Ovary (tissue), 7 donors: ENCODE measurements at regions not wholly inside any gene's neighbourhood (a gene's known extent, or its start where the extent isn't known, plus 50 kb on each side); places are given as distances from the start of the nearest gene placed in this dataset.
"Not testable (repeated sequence)": the region's sequence is repeated elsewhere in the genome, so short reads cannot be mapped to it uniquely, and the experiment has no call there.

ENCODE experiments used
- DNase-seq, 5 donors: peaks; one replicate each; pipeline ENCODE4 v3.0.0-alpha.2; 2019 to 2020
- H3K27ac ChIP-seq, 2 donors: fragments of 200-600 bp; one replicate each; pipeline versions ENCODE4 v1.5.1 to v1.8.0; 2019 to 2022
- H3K27me3 ChIP-seq: fragments of 200-600 bp; one replicate; pipeline ENCODE4 v1.8.0; 2022
- H3K36me3 ChIP-seq: fragments of 200-600 bp; sonication (generic); one replicate; pipeline ENCODE4 v1.5.1; 2019
- H3K4me1 ChIP-seq: one replicate; pipeline ENCODE4 v1.8.1; 2013; ENCODE audit warnings: mild to moderate bottlenecking, moderate library complexity; ENCODE audit not compliant: insufficient read depth
- H3K4me3 ChIP-seq: fragments of 200-600 bp; sonication (generic); one replicate; pipeline ENCODE4 v1.5.1; 2017
- H3K9me3 ChIP-seq, 2 donors: fragments of 200-600 bp in 1 of 2; sonication (generic) in 1 of 2; one replicate each; pipeline versions ENCODE4 v1.5.1 to v1.8.1; 2013 to 2019; ENCODE audit warnings: mild to moderate bottlenecking in 1 of 2, moderate library complexity in 1 of 2
- EP300 ChIP-seq: sonication (generic); formaldehyde crosslinking; IDR thresholded peaks from one replicate; pipeline ENCODE4 v1.6.1; 2017; ENCODE audit warnings: antibody characterized with exemption
- POLR2A ChIP-seq: fragments of 450-650 bp; IDR thresholded peaks from one replicate; pipeline ENCODE4 v1.6.1; 2017; ENCODE audit warnings: antibody characterized with exemption, mild to moderate bottlenecking, moderate library complexity
- WGBS, 3 donors: extraction: QIAGEN DNeasy Blood & Tissue Kit in 1 of 3; methylation state at CpG; one replicate each; pipeline versions ENCODE4 v1.1.5 to v1.1.7; 2013 to 2017; 5-methylcytosine and 5-hydroxymethylcytosine counted together
- intact Hi-C, 4 donors: fragments of 100-400 bp; cut with DNase I; formaldehyde crosslinking; loops; one replicate each; pipeline versions ENCODE4 v1.11.0 to v1.15.1; 2022 to 2023
- TF ChIP-seq, protein P1 (sequence below), 3 donors: fragments of 450-650 bp in 2 of 3; fragments of 200-600 bp in 1 of 3; IDR thresholded peaks; one replicate each; pipeline versions ENCODE4 v1.5.1 to v1.8.0; 2016 to 2022; ENCODE audit warnings: antibody characterized with exemption in 3 of 3, mild to moderate bottlenecking in 1 of 3
- donor health status: DM: no; HTN: no; CAD: no; lungs with moderate emphysema.
- donor health status: DM: no; HTN: no; CAD: no.
- donor health status: Bipolar disorder and iron deficiency.
- donor health status: DM: no; HTN: no; CAD: no.
- donor health status: DM: yes; HTN: yes; CAD: no.

DNA sequence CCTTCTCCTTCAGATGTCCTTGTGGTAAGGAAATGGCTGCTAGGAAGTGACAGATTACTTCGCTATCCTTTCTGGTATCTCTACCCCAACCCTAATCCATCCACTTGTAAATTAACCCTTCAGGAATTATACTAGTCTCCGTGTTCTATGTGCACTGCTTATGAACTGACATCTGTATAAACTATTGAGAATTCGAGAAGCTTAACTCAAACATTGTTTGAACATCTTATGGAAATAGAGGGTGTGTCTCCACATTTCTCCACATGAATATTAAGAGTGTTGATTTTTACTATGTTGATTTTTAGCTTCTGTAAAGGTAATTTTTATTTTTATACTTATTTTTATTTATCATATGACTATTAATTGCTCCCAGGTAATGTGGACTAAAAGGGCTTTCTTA lies 457.6 kb upstream of the ZNF337 start:
- no peak for TF ChIP-seq EP300
- TF ChIP-seq, protein P1, sequence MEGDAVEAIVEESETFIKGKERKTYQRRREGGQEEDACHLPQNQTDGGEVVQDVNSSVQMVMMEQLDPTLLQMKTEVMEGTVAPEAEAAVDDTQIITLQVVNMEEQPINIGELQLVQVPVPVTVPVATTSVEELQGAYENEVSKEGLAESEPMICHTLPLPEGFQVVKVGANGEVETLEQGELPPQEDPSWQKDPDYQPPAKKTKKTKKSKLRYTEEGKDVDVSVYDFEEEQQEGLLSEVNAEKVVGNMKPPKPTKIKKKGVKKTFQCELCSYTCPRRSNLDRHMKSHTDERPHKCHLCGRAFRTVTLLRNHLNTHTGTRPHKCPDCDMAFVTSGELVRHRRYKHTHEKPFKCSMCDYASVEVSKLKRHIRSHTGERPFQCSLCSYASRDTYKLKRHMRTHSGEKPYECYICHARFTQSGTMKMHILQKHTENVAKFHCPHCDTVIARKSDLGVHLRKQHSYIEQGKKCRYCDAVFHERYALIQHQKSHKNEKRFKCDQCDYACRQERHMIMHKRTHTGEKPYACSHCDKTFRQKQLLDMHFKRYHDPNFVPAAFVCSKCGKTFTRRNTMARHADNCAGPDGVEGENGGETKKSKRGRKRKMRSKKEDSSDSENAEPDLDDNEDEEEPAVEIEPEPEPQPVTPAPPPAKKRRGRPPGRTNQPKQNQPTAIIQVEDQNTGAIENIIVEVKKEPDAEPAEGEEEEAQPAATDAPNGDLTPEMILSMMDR (IDR thresholded peaks at IDR 0.05) = no peak
- TF ChIP-seq POLR2A = no peak
- H3K4me3 ChIP-seq = no peak overlapping the region
- H3K9me3 ChIP-seq = no peaks in the 10 kb centered on the region
- no peaks in the 10 kb centered on the region for H3K36me3 ChIP-seq
- H3K27me3 ChIP-seq = no peaks in the 10 kb centered on the region
- 72 to 86% (median 74%) methylated on average over 3 of the region's 3 CpGs for WGBS, 3 donors
- H3K4me1 ChIP-seq = no peaks in the 10 kb centered on the region
- DNase-seq = no peak
- intact Hi-C loops = no loop called here
- H3K27ac ChIP-seq = no peak overlapping the region

DNA sequence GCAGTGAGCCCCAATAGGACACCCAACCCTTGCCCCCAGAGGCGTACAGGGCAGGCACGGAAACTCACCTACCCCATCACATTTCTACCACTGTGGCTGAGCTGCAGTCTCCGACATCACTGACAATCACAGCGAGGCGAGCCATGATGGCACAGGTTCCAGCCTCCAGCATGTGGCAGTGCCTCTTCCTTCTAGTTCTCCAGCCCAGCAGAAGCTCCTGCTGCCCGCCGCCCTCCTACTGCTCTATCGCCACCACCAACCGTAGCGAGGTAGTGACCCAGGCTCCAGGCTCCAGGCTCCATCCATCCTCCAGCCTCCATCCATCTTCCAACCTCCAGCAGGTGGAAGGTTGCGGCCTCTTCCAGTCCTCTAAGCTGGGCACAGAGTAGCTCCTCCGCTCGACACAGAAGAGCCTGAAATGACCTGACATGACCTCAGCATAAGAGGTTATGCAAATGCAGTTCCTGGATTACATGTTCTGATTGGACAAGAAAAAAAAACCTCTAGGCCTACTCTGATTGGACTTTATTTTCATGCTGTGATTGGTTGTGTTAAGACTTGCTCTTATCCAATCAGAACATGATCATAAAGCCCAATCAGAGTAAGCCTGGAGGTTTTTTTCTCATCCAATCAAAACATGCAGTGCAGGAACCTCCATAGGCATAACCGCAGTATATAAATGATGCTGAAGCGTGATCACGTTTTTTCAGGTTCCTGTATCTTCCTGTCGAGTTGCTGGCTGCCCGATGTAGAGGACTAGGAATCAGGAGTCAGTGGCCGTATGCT lies 438.9 kb upstream of the ZNF337 start:
- intact Hi-C loops = no loop called here
- H3K27me3 ChIP-seq = no peaks in the 10 kb centered on the region
- H3K9me3 ChIP-seq = peaks cover 0 to 3% of the 10 kb centered on the region in 2 donors
- WGBS, 3 donors = 86 to 88% (median 88%) methylated on average over 19 of the region's 19 CpGs
- no peaks in the 10 kb centered on the region for H3K4me1 ChIP-seq
- no peak for TF ChIP-seq POLR2A
- TF ChIP-seq EP300 = no peak
- TF ChIP-seq, protein P1 (IDR thresholded peaks at IDR 0.05) = no peak
- no peak for DNase-seq
- H3K4me3 ChIP-seq = no peak overlapping the region
- H3K36me3 ChIP-seq = no peaks in the 10 kb centered on the region
- H3K27ac ChIP-seq = no peak overlapping the region

DNA sequence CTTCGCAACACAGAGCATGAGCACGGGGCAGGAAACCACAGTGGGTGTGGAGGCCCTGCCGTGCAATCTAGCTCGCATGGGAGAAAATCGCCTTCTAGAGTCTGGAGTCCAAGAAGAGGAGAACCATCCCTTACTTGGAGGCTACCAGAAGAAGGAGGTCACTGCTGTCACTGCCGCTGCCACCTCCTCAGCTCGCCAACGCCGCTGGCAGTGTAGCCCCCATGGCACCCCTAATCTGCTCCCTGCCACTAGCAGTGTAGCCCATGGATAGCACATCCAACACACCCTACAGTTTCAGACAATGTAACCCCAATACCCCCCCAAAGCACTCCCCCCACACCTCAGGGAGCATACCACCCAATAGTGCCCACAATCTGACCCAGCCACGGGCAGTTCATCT lies 438.0 kb upstream of the ZNF337 start:
- WGBS, 3 donors = 90 to 99% (median 97%) methylated on average over 10 of the region's 10 CpGs
- no peak overlapping the region for H3K27ac ChIP-seq
- no peak for DNase-seq
- H3K36me3 ChIP-seq = no peaks in the 10 kb centered on the region
- no peaks in the 10 kb centered on the region for H3K27me3 ChIP-seq
- H3K4me3 ChIP-seq = no peak overlapping the region
- H3K4me1 ChIP-seq = no peaks in the 10 kb centered on the region
- intact Hi-C loops = no loop called here
- H3K9me3 ChIP-seq = peaks cover 0 to 3% of the 10 kb centered on the region in 2 donors
- TF ChIP-seq, protein P1 (IDR thresholded peaks at IDR 0.05) = no peak
- TF ChIP-seq EP300 (no peak), POLR2A (no peak)

DNA sequence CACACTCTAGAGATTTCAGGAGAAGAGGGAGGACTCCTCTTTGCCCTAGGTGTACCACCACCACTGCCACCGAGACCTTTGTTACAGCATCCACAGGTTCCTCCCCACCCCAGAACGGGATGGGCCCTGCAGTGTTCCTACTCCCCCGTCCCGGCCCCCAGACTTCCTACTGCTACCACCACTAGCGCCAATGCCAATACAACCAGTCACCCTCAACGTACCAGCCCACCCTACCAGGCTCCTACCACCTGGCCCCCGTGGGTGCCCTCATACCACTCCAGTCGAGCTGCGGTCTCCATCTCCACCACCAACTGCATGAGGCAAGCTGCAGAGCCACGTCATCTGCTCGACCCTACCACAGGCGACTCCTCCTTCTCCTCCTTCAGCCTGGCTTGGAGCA lies 437.1 kb upstream of the ZNF337 start:
- DNase-seq, H3K36me3 ChIP-seq, H3K9me3 ChIP-seq, H3K27ac ChIP-seq, H3K4me1 ChIP-seq, intact Hi-C loops, H3K4me3 ChIP-seq, H3K27me3 ChIP-seq: not testable (repeated sequence)
- WGBS, 3 donors = 82 to 92% (median 84%) methylated on average over 12 of the region's 12 CpGs

DNA sequence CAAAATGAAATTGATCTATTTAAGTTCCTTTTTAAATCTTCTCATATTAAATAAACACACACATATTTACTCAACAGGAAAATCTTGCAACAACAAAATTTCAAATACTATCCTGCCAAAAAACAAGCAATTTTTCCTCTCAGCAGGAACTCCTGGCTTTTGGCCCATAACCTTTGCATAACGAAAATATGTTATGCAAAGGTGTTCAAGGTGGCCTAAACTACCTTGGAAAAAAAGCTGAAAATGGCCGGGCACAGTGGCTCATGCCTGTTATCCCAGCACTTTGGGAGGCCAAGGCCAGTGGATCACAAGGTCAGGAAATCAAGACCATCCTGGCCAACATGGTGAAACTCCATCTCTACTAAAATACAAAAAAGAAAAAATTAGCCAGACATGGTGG lies 424.3 kb upstream of the ZNF337 start:
- intact Hi-C loops, H3K4me3 ChIP-seq, H3K27ac ChIP-seq, H3K36me3 ChIP-seq, DNase-seq, H3K27me3 ChIP-seq, H3K9me3 ChIP-seq, H3K4me1 ChIP-seq: not testable (repeated sequence)
- WGBS, 3 donors = 35 to 57% (median 45%) methylated on average over 2 of the region's 2 CpGs

DNA sequence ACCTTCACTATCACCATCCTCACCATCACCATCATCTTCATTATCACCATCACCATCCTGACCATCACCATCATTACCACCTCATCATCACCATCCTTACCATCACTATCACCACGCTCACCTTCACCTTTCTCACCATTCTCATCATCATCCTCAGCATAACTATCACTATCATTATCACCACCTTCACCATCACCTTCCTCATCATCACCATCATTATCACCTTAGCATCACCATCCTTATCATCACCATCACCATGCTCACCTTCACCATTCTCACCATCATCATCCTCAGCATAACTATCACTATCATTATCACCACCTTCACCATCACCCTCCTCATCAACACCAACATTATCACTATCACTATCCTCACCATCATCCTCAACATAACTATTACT lies 397.8 kb upstream of the ZNF337 start:
- H3K27ac ChIP-seq, intact Hi-C loops, DNase-seq, H3K27me3 ChIP-seq, H3K4me3 ChIP-seq, H3K9me3 ChIP-seq, H3K36me3 ChIP-seq, H3K4me1 ChIP-seq: not testable (repeated sequence)
- WGBS, 3 donors = 68 to 80% (median 75%) methylated on average over 1 of the region's 1 CpG

DNA sequence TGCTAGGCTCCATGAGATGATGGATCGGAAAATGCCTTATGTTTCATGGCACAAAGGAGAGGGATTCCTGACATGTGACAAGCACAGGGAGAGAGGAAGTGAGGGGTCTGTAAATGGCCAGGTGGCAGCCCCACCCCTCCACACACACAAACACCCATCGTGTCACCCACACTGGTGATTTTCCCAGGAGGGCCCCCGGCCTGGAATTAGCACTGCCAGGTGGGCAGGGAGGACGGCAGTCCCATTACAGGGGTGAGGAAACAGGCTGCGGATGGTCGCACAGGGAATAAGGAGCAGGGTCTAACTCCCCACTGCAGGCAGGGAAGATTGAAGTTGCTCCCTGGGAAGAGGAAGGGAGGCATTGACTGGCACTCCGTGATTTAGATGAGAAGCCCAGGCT lies 395.3 kb upstream of the ZNF337 start:
- H3K9me3 ChIP-seq, intact Hi-C loops, H3K4me1 ChIP-seq, DNase-seq, H3K4me3 ChIP-seq, H3K36me3 ChIP-seq, H3K27ac ChIP-seq, H3K27me3 ChIP-seq: not testable (repeated sequence)
- WGBS, 3 donors = 58 to 67% (median 65%) methylated on average over 7 of the region's 7 CpGs

DNA sequence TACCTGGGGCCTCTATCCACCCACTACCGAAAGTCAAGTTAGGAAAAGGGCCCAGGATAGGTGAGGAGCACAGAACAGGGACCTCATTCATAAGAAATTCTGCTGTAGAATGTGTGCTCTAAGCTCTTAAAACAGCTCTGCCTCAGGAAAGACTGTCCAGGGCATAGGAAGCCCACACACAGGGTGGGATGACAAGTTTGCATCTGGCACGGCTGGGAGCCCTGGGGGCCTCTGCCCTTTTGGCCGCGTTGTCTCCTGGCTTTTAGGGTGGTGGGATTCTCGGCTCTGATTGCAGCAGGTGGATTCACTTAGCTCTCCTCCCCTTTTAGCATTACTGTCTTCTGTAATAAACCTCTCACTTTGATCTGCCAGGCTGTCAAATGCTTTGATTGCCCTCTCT lies 389.5 kb upstream of the ZNF337 start:
- intact Hi-C loops, H3K4me3 ChIP-seq, DNase-seq, H3K4me1 ChIP-seq, H3K27me3 ChIP-seq, H3K9me3 ChIP-seq, H3K36me3 ChIP-seq, H3K27ac ChIP-seq: not testable (repeated sequence)
- WGBS, 3 donors = 86% methylated on average over 4 of the region's 5 CpGs; no CpG with 5 or more reads in 2 of the 3 donors

DNA sequence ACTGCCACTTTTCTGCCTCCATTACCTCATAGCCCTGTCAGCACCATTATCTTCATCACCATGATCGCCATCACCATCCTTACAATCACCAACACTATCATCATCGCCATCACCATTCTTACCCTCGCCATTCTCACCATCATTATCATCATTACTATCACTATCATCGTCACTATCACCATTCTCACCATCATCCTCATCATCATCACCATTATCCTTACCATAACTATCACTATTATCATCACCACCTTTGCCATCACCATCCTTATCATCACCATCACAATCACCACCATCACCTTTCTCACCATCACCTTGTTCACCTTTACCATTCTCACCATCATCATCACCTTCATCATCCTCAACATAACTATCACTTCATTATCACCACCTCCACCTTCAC lies 377.3 kb upstream of the ZNF337 start:
- H3K27ac ChIP-seq, DNase-seq, H3K4me1 ChIP-seq, intact Hi-C loops, H3K27me3 ChIP-seq, H3K4me3 ChIP-seq, H3K36me3 ChIP-seq, H3K9me3 ChIP-seq: not testable (repeated sequence)
- 88 to 93% (median 92%) methylated on average over 4 of the region's 4 CpGs for WGBS, 3 donors
